NCI-H345 (cell line): ENCODE measurements at regions not wholly inside any gene's neighbourhood (a gene's known extent, or its start where the extent isn't known, plus 50 kb on each side); places are given as distances from the start of the nearest gene placed in this dataset.

Experiments used
- DNase-seq: peaks from one replicate; lab custom pipeline; 2025; lab: John Stamatoyannopoulos, UW

GRCh38 chr9:16312962-16313546 is 557.4 kb downstream of the BNC2 start:
- no peak for DNase-seq

GRCh38 chr9:16314476-16314875 is 556.0 kb downstream of the BNC2 start:
- DNase-seq, result no peak

GRCh38 chr9:16315720-16316119 is 554.8 kb downstream of the BNC2 start:
- no peak for DNase-seq

- DNase-seq, result no peak
These were observed 554.0 kb downstream of the BNC2 start for GRCh38 chr9:16316456-16316855.

GRCh38 chr9:16316911-16317817 is 553.3 kb downstream of the BNC2 start:
- DNase-seq, result no peak

- DNase-seq, result no peak
These were observed 551.9 kb downstream of the BNC2 start for GRCh38 chr9:16318516-16319060.

GRCh38 chr9:16319646-16320045 is 550.8 kb downstream of the BNC2 start:
- DNase-seq, result no peak

GRCh38 chr9:16320338-16320902 is 550.0 kb downstream of the BNC2 start:
- DNase-seq, result no peak

- no peak for DNase-seq
These were observed 548.9 kb downstream of the BNC2 start for GRCh38 chr9:16321461-16322119.

- DNase-seq, result no peak
These were observed 547.6 kb downstream of the BNC2 start for GRCh38 chr9:16322849-16323248.

GRCh38 chr9:16325966-16326365 is 544.5 kb downstream of the BNC2 start:
- DNase-seq, result no peak

- DNase-seq, result no peak
These were observed 542.1 kb downstream of the BNC2 start for GRCh38 chr9:16328349-16328748.

DNA sequence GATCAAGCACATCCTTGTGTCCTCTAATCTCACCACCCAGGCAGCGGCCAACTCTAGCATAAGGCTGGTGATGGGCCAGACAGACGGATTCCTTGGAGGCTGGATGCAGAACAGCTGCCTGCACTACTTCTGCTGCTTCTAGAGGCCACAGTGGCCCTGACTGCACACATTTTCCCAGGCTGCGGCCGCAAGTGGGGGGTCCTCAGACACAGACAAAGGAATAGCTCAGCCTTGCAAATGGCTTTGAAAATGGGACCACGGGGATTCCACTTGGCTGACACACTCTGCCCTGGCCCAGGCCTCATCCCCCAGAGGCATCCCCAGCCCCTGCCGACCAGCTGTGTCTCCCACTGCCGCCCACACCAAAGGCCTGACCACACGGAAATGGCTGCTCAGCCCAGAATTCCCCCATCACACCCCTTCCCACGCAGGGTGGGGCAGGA is 540.8 kb downstream of the BNC2 start:
- no peak for DNase-seq

- no peak for DNase-seq
These were observed 539.4 kb downstream of the BNC2 start for GRCh38 chr9:16331031-16331430.

DNA sequence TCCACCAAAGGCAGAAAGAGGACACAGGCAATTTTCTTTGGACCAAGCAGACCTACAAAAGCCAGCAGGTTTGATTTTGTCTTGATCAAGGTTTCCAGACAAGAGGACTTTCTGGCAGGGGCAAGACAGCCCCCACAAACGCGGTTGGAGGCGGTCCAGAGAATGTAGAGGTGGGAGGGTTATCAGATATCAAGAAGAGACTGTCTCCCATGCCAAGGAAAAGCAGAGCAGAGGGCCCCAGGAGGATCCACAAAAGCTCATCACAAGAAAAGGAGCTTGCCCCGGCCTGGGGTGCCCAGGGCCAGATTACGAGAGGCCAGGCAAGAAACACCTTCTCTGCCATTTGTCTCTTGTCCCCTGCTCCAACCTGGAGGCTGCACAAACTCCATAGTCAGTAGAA is 538.9 kb downstream of the BNC2 start:
- no peak for DNase-seq

GRCh38 chr9:16333691-16334090 is 536.8 kb downstream of the BNC2 start:
- DNase-seq, result no peak

- no peak for DNase-seq
These were observed 534.5 kb downstream of the BNC2 start for GRCh38 chr9:16335788-16336580.

DNA sequence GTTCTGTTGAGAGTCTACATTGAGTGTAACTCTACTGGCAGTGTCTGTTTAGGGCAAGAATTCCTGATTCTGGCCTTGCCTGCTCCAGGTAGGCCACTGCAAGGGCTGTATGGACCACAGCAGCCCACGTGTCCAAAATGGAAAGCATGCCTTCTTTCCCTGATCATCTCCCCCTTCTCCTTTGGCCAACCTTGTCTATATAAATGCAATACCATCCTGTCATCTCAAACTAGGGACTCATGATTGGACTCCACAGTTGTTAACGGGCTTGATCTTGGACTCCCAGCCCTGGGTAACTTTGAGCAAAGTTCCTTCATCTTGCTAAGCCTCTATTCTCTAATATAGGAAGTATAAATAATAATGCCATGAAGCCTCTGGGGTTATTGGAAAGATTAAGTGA is 533.6 kb downstream of the BNC2 start:
- DNase-seq, result no peak

GRCh38 chr9:16337322-16338029 is 533.0 kb downstream of the BNC2 start:
- no peak for DNase-seq

- no peak for DNase-seq
These were observed 529.3 kb downstream of the BNC2 start for GRCh38 chr9:16341177-16341576.
